ENCODE measurements at regions not wholly inside any gene's neighbourhood (a gene's known extent, or its start where the extent isn't known, plus 50 kb on each side); places are given as distances from the start of the nearest gene placed in this dataset.

GRCh38 chr16:6484081-6484480 lies 848.6 kb upstream of the RBFOX1 start:
- no peak for DNase-seq (ENCODE audit: low spot score in 2 of 2)
- FAIRE-seq = no peak

GRCh38 chr16:6483469-6484033 lies 849.1 kb upstream of the RBFOX1 start:
- DNase-seq (ENCODE audit: low spot score in 2 of 2) (peak in 1 of 2 donors; percentile 13), FAIRE-seq (no peak)

- DNase-seq (ENCODE audit: low spot score in 2 of 2) = peak; percentile 29 to 48
- no peak for FAIRE-seq
Measured at GRCh38 chr16:6482696-6483468, 849.8 kb upstream of the RBFOX1 start.

- FAIRE-seq (no peak), DNase-seq (ENCODE audit: low spot score in 2 of 2) (no peak)
Measured at GRCh38 chr16:6481894-6482293, 850.8 kb upstream of the RBFOX1 start.

GRCh38 chr16:6453742-6454141 lies 878.9 kb upstream of the RBFOX1 start:
- DNase-seq (ENCODE audit: low spot score in 2 of 2) (no peak), FAIRE-seq (no peak)

- no peak for DNase-seq (ENCODE audit: low spot score in 2 of 2)
- no peak for FAIRE-seq
Measured at GRCh38 chr16:6447021-6447790, 885.4 kb upstream of the RBFOX1 start.

GRCh38 chr16:6446370-6446769 lies 886.3 kb upstream of the RBFOX1 start:
- FAIRE-seq = no peak

GRCh38 chr16:6439129-6439528 lies 893.5 kb upstream of the RBFOX1 start:
- DNase-seq (ENCODE audit: low spot score in 2 of 2) = no peak
- no peak for FAIRE-seq

More at GRCh38 chr16:6446370-6446769, 886.3 kb upstream of the RBFOX1 start:
- no peak for DNase-seq (ENCODE audit: low spot score in 2 of 2)

GRCh38 chr16:6428861-6429260 lies 903.8 kb upstream of the RBFOX1 start:
- DNase-seq (ENCODE audit: low spot score in 2 of 2) (no peak), FAIRE-seq (no peak)

- DNase-seq (ENCODE audit: low spot score in 2 of 2) = no peak
- FAIRE-seq = no peak
Measured at GRCh38 chr16:6427621-6428020, 905.0 kb upstream of the RBFOX1 start.

GRCh38 chr16:6407596-6407995 lies 925.0 kb upstream of the RBFOX1 start:
- FAIRE-seq (no peak), DNase-seq (ENCODE audit: low spot score in 2 of 2) (no peak)

GRCh38 chr16:6406028-6406427 lies 926.6 kb upstream of the RBFOX1 start:
- DNase-seq (ENCODE audit: low spot score in 2 of 2) (no peak), FAIRE-seq (no peak)

GRCh38 chr16:6382924-6383459 lies 949.7 kb upstream of the RBFOX1 start:
- FAIRE-seq (no peak), DNase-seq (ENCODE audit: low spot score in 2 of 2) (no peak)

GRCh38 chr16:6381896-6382295 lies 950.7 kb upstream of the RBFOX1 start:
- FAIRE-seq (no peak), DNase-seq (ENCODE audit: low spot score in 2 of 2) (no peak)

GRCh38 chr16:6377956-6378355 lies 954.7 kb upstream of the RBFOX1 start:
- FAIRE-seq = no peak
- DNase-seq (ENCODE audit: low spot score in 2 of 2) = no peak

- DNase-seq (ENCODE audit: low spot score in 2 of 2) (no peak), FAIRE-seq (no peak)
Measured at GRCh38 chr16:6375465-6376075, 957.1 kb upstream of the RBFOX1 start.

GRCh38 chr16:6374821-6375220 lies 957.8 kb upstream of the RBFOX1 start:
- FAIRE-seq (no peak), DNase-seq (ENCODE audit: low spot score in 2 of 2) (no peak)

- no peak for FAIRE-seq
- no peak for DNase-seq (ENCODE audit: low spot score in 2 of 2)
Measured at GRCh38 chr16:6364846-6365245, 967.8 kb upstream of the RBFOX1 start.

GRCh38 chr16:6363896-6364607 lies 968.6 kb upstream of the RBFOX1 start:
- FAIRE-seq (no peak), DNase-seq (ENCODE audit: low spot score in 2 of 2) (no peak)

- FAIRE-seq = no peak
- DNase-seq (ENCODE audit: low spot score in 2 of 2) = no peak
Measured at GRCh38 chr16:6363396-6363795, 969.2 kb upstream of the RBFOX1 start.

Measured in frontal cortex (tissue), 3 donors.